NOMO-1 (cell line): ENCODE measurements at regions not wholly inside any gene's neighbourhood (a gene's known extent, or its start where the extent isn't known, plus 50 kb on each side); places are given as distances from the start of the nearest gene placed in this dataset.
A peak's percentile ranks its signal among the peaks of the same experiment; 100 is the strongest.
"Not testable (repeated sequence)": the region's sequence is repeated elsewhere in the genome, so short reads cannot be mapped to it uniquely, and the experiment has no call there.

Source experiments
- DNase-seq, 2 experiments: peaks; one replicate each; lab custom pipeline; 2025; ENCODE audit not compliant: unreplicated experiment in 2 of 2; lab: John Stamatoyannopoulos, UW

- DNase-seq = no peak
Observed at GRCh38 chr5:28917631-28918030, 1879.2 kb upstream of the CDH9 start.

DNA sequence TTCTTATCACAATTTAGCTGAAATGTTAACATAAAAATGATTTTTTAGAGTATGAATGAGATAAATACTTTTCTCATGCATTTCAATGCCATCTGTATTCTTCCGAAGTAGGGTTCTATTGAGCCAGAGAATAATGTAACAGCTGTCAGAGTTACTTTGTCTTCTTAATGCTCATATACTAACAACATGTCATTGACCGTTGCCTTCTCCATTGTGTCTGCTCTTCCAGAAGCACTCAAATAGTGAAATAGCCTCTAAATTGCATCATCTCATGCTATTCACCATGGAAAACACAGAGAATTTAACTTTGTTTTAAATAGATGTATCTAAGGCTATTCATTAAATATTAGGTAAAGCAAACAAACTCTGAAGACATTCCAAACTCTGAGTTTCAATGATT lies 1875.9 kb upstream of the CDH9 start:
- DNase-seq = no peak

DNA sequence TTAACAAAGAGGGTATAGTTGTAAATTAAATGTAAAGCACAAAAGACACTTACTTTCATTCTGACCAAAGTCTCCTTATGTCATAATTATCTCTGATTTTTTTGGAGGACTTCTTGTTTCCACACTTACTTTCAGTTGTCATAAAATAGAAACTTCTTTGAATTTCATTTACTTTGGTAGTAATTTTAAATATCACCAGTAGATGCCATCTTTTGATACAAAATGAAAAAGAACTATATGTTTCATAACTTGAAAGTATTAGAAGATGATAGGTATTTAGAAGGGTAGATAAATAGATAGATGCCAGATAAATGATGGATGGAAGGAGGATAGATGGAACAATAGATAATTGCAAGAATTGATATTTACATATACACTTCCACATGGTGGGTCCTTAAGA lies 1865.3 kb upstream of the CDH9 start:
- DNase-seq = no peak

DNA sequence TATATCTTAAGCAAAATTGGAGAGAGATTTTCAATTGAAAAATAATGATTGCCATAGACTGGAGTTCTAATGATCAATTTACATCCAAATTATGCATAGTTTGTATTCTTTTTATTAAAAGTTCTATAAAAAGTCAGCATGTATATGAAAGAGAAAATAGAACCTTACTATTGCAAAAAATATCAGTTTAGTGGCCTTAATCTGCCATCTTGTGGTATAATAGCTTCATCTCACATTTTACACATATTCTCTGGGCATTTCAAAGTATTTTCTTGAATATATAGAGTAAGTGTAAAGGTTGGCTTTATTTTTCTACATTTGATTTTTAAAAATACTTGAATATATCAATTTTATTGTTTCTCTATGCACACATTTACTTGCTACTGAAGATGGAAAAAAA lies 1858.6 kb upstream of the CDH9 start:
- peak in 1 of 2 experiments; percentile 11 for DNase-seq

DNA sequence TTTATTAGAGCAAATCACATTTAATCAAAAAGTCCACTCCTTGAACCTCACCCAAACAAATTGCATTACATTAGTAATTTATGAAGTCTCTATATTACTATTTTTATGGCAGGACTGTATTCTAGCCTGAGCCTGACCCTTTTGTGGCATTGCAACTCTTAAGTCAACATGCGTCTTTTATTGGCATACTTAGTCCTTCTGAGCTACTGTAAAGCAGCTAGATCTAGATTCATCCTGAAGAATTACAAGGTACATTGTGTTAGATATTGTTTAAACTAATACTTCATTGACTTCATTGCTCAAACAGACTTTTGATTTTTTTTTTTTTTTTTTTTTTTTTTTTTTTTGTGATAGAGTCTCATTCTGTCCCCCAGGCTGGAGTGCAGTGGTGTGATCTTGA lies 1842.5 kb upstream of the CDH9 start:
- DNase-seq = no peak

DNA sequence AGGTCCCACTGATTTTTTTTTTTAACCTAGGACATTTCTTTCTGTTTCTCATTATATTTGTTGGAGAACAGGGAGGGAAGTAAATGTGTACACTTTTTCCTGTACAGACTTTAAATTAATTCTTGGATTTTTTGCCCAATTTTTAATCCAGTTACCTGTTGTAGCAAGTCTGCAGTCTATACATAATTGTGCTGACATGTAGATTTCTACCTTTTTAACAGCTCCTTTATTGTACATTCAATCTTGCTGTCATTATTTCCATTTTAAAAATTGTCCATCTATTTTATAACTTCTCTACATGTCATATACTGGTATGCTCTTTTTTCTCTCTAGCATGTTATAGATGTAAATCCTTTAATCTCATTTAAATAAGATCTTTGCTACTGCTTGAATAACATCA lies 1838.7 kb upstream of the CDH9 start:
- DNase-seq = no peak

GRCh38 chr5:28864006-28864405 lies 1825.6 kb upstream of the CDH9 start:
- DNase-seq = no peak

- no peak for DNase-seq
Observed at GRCh38 chr5:28862860-28863196, 1824.4 kb upstream of the CDH9 start.

GRCh38 chr5:28862137-28862859 lies 1823.9 kb upstream of the CDH9 start:
- DNase-seq = no peak

DNA sequence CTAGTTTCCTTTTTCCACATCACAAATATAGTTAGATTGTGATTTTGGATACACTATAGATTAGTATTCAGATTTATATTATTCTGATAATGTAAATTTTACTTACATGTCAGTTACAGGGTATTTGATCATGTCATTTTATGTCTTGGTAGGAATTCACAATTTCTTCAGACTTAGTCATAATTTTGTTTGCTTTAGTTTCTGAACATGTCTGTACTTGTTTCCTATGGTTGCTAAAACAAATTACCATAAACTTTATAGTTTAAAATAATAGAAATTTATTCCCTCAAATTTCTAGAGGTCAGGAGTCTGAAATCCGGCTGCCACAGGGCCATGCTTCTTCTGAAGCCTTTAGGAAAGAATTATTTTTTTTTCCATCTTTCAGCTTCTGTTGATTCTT lies 1817.2 kb upstream of the CDH9 start:
- DNase-seq = no peak

DNA sequence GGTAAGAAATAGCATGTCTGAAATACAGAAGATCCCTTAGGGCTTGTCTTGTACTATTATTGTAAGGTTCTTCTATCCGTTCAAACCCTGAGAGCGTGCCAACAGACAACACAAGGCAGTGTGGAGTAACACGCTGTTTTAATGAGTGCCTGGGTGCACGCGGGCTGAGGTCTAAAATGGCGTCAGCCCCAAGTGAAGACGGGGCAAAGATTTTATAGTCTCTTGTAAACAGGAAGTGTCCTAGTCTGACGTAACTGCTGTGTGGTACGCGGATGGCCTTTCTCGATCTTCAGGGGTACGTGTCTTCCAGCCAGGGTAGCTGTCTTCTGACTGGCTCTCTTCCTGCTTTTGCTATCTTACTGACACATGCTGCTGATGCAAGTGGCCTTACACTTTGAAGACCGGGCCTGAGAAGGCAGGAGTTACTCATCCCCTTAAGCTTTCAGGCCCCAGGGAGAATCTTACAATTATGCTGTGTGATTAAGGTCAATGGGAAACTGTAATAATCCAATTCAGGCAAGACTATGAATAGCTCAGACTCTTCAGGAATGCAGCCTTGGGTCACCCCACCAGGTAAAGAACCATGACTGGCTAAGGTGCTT lies 1812.0 kb upstream of the CDH9 start:
- DNase-seq = no peak

DNA sequence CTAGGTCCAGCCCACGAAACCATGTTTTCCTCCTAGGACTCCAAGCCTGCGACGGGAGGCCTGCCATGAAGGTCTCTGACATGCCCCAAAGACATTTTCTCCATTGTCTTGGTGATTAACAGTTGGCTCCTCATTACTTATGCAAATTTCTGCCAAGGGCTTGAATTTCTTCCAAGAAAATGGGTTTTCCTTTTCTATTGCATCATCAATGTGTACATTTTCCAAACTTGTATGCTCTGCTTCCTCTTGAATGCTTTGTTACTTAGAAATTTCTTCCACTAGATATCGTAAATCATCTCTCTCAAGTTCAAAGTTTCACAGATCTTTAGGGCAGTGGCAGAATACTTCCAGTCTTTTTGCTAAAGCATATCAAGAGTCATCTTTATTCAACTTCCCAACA lies 1792.7 kb upstream of the CDH9 start:
- no peak for DNase-seq

DNA sequence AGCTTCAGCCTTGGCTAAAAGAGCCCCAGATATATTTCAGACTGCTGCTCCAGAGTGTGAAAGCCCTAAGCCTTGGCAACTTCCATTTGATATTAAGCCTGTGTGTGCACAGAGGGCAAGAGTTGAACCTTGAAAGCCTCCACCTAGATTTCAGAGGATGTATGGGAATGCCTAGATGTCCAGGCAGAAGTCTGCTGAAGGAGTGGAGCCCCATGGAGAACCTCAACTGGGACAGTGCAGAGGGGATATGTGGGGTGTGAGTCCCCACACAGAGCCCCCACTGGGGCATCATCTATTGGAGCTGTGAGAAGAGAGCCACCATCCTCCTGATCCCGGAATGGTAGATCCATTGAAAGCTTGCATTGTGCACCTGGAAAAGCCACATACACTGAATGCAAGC lies 1784.8 kb upstream of the CDH9 start:
- DNase-seq = no peak

GRCh38 chr5:28822071-28822470 lies 1783.7 kb upstream of the CDH9 start:
- DNase-seq = no peak

- no peak for DNase-seq
Observed at GRCh38 chr5:28810751-28811136, 1772.4 kb upstream of the CDH9 start.

DNA sequence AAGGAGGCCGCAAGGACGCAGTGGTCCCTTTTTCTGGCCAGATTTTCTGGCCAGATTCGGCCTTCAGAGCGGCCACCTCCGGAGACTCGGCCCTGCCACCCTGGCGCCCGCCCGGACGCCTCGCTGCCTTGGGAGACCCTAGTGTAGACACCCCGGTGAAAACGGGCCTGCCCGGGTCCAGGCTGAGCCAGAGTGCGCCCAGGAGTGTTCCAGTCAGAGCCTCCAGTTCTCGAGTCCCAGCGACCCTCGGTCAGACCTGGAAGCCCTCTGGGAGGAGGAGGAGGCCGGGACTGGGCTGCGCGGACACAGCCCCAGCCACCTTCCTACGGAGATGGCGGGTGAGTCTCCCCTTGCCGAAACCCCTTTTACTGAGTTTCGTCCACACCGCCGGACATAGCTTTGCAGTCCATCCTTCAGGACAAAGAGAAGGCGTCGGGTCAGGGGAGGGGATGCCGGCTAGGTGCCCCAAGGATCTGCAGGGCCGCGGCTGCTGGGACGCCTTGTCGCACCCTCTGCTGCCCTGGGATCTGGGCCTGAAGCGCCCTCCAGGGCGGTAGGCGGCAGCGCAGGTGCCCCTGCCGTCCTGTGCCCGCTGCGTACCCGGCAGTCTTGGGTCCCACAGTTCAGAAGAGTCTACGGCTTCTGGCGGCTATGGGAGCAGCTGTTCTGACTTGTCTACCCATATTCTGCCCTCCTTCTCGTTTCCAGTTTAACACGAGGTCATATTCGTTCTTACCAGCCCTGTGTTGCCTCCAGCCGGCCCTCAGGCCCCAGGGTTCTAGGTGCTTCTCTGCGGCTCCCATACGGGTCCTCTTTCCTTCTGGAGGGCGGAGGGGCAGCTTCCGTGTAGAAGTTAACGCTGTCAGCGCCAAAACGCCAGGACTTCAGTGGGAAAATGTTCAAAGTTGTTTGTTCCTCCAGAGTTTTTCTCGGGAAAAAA lies 1771.7 kb upstream of the CDH9 start:
- DNase-seq = no peak

DNA sequence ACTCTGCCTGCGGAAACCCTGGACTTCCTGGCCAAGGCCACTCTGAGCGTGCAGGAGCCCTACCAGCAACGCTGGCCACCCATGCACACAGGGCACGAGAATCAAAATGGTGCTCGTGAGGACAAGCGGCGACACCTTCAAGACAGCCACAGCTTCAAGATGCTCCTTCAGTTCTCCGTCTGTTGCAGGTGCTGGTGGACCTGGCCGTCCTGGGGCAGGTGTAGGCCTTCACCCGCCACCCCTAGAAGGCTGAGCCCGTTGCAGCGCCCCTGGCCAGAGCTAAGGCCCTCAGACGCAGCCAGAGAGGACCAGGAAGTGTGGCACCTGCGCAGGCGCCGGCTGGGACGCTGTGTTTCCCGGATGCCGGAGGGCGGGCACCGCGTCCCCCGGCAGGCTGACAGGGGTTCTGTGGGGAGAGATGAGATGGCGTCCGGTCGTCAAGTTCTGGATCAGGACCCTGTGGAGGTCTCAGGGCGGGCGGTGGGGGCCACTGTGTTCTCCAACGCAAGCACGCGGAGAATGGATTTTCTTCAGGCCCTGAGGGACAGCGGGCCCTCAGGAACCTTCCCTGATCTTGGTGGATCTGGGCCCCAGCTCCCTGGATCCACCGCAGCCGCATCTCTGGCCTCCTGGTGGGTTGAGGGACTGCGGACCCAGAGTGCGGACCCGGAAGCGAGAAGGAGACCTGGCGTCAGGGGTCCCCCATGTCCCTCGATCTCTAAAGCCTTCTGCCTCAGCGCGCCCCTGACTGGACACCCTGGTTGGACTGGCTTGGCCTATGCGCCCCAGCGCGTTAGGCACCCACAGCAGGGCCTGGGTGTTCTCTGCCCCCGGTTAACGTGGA lies 1770.8 kb upstream of the CDH9 start:
- DNase-seq = no peak

GRCh38 chr5:28807195-28807729 lies 1768.9 kb upstream of the CDH9 start:
- DNase-seq = no peak

GRCh38 chr5:28799035-28799434 lies 1760.6 kb upstream of the CDH9 start:
- DNase-seq = not testable (repeated sequence)

GRCh38 chr5:28788954-28789353 lies 1750.6 kb upstream of the CDH9 start:
- DNase-seq = no peak
